IMR-90 (cell line): ENCODE measurements at regions not wholly inside any gene's neighbourhood (a gene's known extent, or its start where the extent isn't known, plus 50 kb on each side); places are given as distances from the start of the nearest gene placed in this dataset.

Source experiments
- ATAC-seq: fragments of 200-7000 bp; cut with Tn5 transposase; 2 replicates; pipeline ENCODE4 v1.9.1; 2020; ENCODE audit warnings: low read depth, mild to moderate bottlenecking, moderate library complexity
- BruUV-seq: library from RNA; stranded (reverse); fragments of 400-500 nt; replicated peaks from 2 replicates; lab custom pipeline; 2021; lab: Mats Ljungman, UMichigan
- CTCF ChIA-PET: fragments of 300-600 bp; formaldehyde crosslinking; extraction: SDS; loops from one replicate; lab custom pipeline; 2021; ENCODE audit warnings: antibody characterized with exemption; lab: Yijun Ruan, JAX
- POLR2A ChIA-PET: fragments of 300-600 bp; sonication (Branson Sonifier 250); formaldehyde crosslinking; loops from one replicate; lab custom pipeline; 2022; ENCODE audit warnings: antibody characterized with exemption; ENCODE audit not compliant: unreplicated experiment; lab: Charles Lee
- DNase-seq: peaks from one replicate; pipeline ENCODE4 v3.0.0; 2013
- H2AFZ ChIP-seq: replicated peaks from 2 replicates; pipeline ENCODE3; 2013; ENCODE audit warnings: low read length, mild to moderate bottlenecking; ENCODE audit not compliant: poor library complexity
- H2AK5ac ChIP-seq: 2 replicates; pipeline ENCODE4 v1.6.1; 2013; ENCODE audit warnings: low read depth, low read length, inconsistent platforms
- H2AK9ac ChIP-seq: replicated peaks from 2 replicates; pipeline ENCODE3; 2013; ENCODE audit warnings: mild to moderate bottlenecking, low read depth, low read length, moderate library complexity; ENCODE audit not compliant: poor library complexity
- H2BK120ac ChIP-seq: 2 replicates; pipeline ENCODE4 v1.6.1; 2013; ENCODE audit warnings: low read depth, low read length, inconsistent platforms
- H2BK15ac ChIP-seq: 3 replicates; pipeline ENCODE4 v1.6.1; 2013; ENCODE audit warnings: low read depth, low read length, inconsistent platforms
- H2BK20ac ChIP-seq: 2 replicates; pipeline ENCODE4 v1.6.1; 2013; ENCODE audit warnings: low read depth, mild to moderate bottlenecking, inconsistent platforms, low read length, moderate library complexity
- H2BK5ac ChIP-seq: 2 replicates; pipeline ENCODE4 v1.6.1; 2013; ENCODE audit warnings: mild to moderate bottlenecking, low read depth, low read length, inconsistent platforms; ENCODE audit not compliant: poor library complexity, severe bottlenecking
- H3K14ac ChIP-seq: replicated peaks from 2 replicates; pipeline ENCODE4 v1.6.1; 2013; ENCODE audit warnings: low read depth, low read length, inconsistent platforms
- H3K18ac ChIP-seq: 2 replicates; pipeline ENCODE4 v1.6.1; 2013; ENCODE audit warnings: low read depth, low read length, control low read depth
- H3K23ac ChIP-seq: 2 replicates; pipeline ENCODE4 v1.6.1; 2013; ENCODE audit warnings: low read depth, low read length, inconsistent platforms
- H3K27ac ChIP-seq: 2 replicates; pipeline ENCODE4 v1.5.1; 2013; ENCODE audit warnings: mild to moderate bottlenecking, control low read depth, low read length; ENCODE audit not compliant: insufficient read depth
- H3K27me3 ChIP-seq: 2 replicates; pipeline ENCODE4 v1.6.1; 2013; ENCODE audit warnings: low read length; ENCODE audit not compliant: control insufficient read depth, insufficient read depth
- H3K36me3 ChIP-seq: 2 replicates; pipeline ENCODE4 v1.6.1; 2013; ENCODE audit warnings: low read length, mixed read lengths; ENCODE audit not compliant: control insufficient read depth, insufficient read depth
- H3K4ac ChIP-seq: 2 replicates; pipeline ENCODE4 v1.6.1; 2013; ENCODE audit warnings: low read depth, low read length, inconsistent platforms
- H3K4me1 ChIP-seq: 2 replicates; pipeline ENCODE4 v1.6.1; 2013; ENCODE audit warnings: low read length, mixed read lengths; ENCODE audit not compliant: control insufficient read depth, insufficient read depth
- H3K4me2 ChIP-seq: 2 replicates; pipeline ENCODE4 v1.6.1; 2013; ENCODE audit warnings: low read depth, mild to moderate bottlenecking, control low read depth, low read length, moderate library complexity
- H3K4me3 ChIP-seq: 2 replicates; pipeline ENCODE4 v1.5.1; 2013; ENCODE audit warnings: low read depth, mild to moderate bottlenecking, control low read depth, low read length, moderate library complexity; ENCODE audit not compliant: insufficient read depth
- H3K56ac ChIP-seq: 2 replicates; pipeline ENCODE4 v1.6.1; 2013; ENCODE audit warnings: low read length, inconsistent platforms; ENCODE audit not compliant: insufficient read depth; ENCODE audit errors: extremely low read depth
- H3K79me1 ChIP-seq, 2 experiments: 2 replicates each; pipeline ENCODE4 v1.6.1; 2013; ENCODE audit warnings: low read length in 2 of 2, inconsistent platforms in 1 of 2, low read depth in 1 of 2
- H3K9ac ChIP-seq: 2 replicates; pipeline ENCODE4 v1.6.1; 2013; ENCODE audit warnings: low read depth, low read length, control low read depth
- H3K9me1 ChIP-seq: 2 replicates; pipeline ENCODE4 v1.6.1; 2013; ENCODE audit warnings: low read length, inconsistent platforms; ENCODE audit not compliant: insufficient read depth
- H3K9me3 ChIP-seq: 2 replicates; pipeline ENCODE4 v1.6.1; 2013; ENCODE audit warnings: low read length; ENCODE audit not compliant: control insufficient read depth, insufficient read depth
- H4K20me1 ChIP-seq: 2 replicates; pipeline ENCODE4 v1.6.1; 2013; ENCODE audit warnings: low read length, inconsistent platforms; ENCODE audit not compliant: insufficient read depth
- H4K5ac ChIP-seq: 2 replicates; pipeline ENCODE4 v1.6.1; 2013; ENCODE audit warnings: mild to moderate bottlenecking, low read depth, low read length, control low read depth
- H4K8ac ChIP-seq, 2 experiments: 2 replicates each; pipeline ENCODE4 v1.6.1; 2013; ENCODE audit warnings: low read depth in 2 of 2, low read length in 2 of 2, control low read depth in 1 of 2, inconsistent platforms in 1 of 2
- H4K91ac ChIP-seq: 2 replicates; pipeline ENCODE4 v1.6.1; 2013; ENCODE audit warnings: low read depth, low read length, inconsistent platforms; ENCODE audit not compliant: insufficient read depth
- BHLHE40 ChIP-seq: fragments of 150-350 bp; IDR thresholded peaks from 2 replicates; pipeline ENCODE4 v1.6.1; 2016; ENCODE audit warnings: mild to moderate bottlenecking, low read depth, low read length
- CEBPB ChIP-seq: IDR thresholded peaks from 2 replicates; pipeline ENCODE4 v1.6.1; 2012; ENCODE audit warnings: low read depth, low read length, improper control_type of control experiment
- CHD1 ChIP-seq: IDR thresholded peaks from 2 replicates; pipeline ENCODE4 v1.6.1; 2012; ENCODE audit warnings: low read depth, low read length, improper control_type of control experiment
- CTCF ChIP-seq: conservative IDR thresholded peaks from 2 replicates; pipeline ENCODE4 v1.5.1; 2012; ENCODE audit warnings: mild to moderate bottlenecking, low read depth, low read length, improper control_type of control experiment
- ELK1 ChIP-seq: fragments of 150-350 bp; IDR thresholded peaks from 2 replicates; pipeline ENCODE4 v1.6.1; 2016; ENCODE audit warnings: low read depth, mild to moderate bottlenecking, low read length, moderate library complexity, borderline replicate concordance
- FOS ChIP-seq: fragments of 150-350 bp; IDR thresholded peaks from 2 replicates; pipeline ENCODE4 v1.6.1; 2016; ENCODE audit warnings: low read depth, low read length
- MAFK ChIP-seq: IDR thresholded peaks from 2 replicates; pipeline ENCODE4 v1.6.1; 2012; ENCODE audit warnings: low read depth, low read length, improper control_type of control experiment
- MAZ ChIP-seq: IDR thresholded peaks from 2 replicates; pipeline ENCODE4 v1.6.1; 2012; ENCODE audit warnings: low read depth, mild to moderate bottlenecking, low read length, improper control_type of control experiment, moderate library complexity, borderline replicate concordance
- MXI1 ChIP-seq: IDR thresholded peaks from 2 replicates; pipeline ENCODE4 v1.6.1; 2012; ENCODE audit warnings: low read depth, mild to moderate bottlenecking, low read length, moderate library complexity, borderline replicate concordance
- NFE2L2 ChIP-seq: fragments of 150-350 bp; IDR thresholded peaks from 2 replicates; pipeline ENCODE4 v1.6.1; 2016; ENCODE audit warnings: low read depth, mild to moderate bottlenecking, low read length
- POLR2A ChIP-seq: IDR thresholded peaks from 2 replicates; pipeline ENCODE4 v1.6.1; 2012; ENCODE audit warnings: mild to moderate bottlenecking, low read depth, low read length
- RAD21 ChIP-seq: IDR thresholded peaks from 2 replicates; pipeline ENCODE4 v1.6.1; 2012; ENCODE audit warnings: low read length, improper control_type of control experiment
- RCOR1 ChIP-seq: IDR thresholded peaks from 2 replicates; pipeline ENCODE4 v1.6.1; 2012; ENCODE audit warnings: mild to moderate bottlenecking, low read length, improper control_type of control experiment; ENCODE audit not compliant: insufficient replicate concordance
- RFX5 ChIP-seq: IDR thresholded peaks from 2 replicates; pipeline ENCODE4 v1.8.0; 2012; ENCODE audit warnings: low read depth, mild to moderate bottlenecking, low read length, moderate library complexity
- SMC3 ChIP-seq: fragments of 150-350 bp; IDR thresholded peaks from 2 replicates; pipeline ENCODE4 v1.6.1; 2016; ENCODE audit warnings: low read depth, mild to moderate bottlenecking, antibody characterized with exemption, low read length, moderate library complexity
- WGBS, 2 experiments: methylation state at CpG; one replicate each; pipeline versions ENCODE4 v1.1.5 to v1.1.7; 2013; ENCODE audit warnings: missing lambda C conversion rate in 2 of 2; ENCODE audit not compliant: insufficient read length in 1 of 2; ENCODE audit errors: extremely low coverage in 2 of 2; 5-methylcytosine and 5-hydroxymethylcytosine counted together
- dilution Hi-C: fragments of 300-500 bp; cut with HindIII; formaldehyde crosslinking; loops from one replicate; pipeline ENCODE4 v1.14.3; 2018; ENCODE audit warnings: low sequenced_read_pairs; ENCODE audit not compliant: unreplicated experiment
- in situ Hi-C: fragments of 300-500 bp; cut with MboI; formaldehyde crosslinking; loops from 3 replicates; pipeline ENCODE4 v1.14.3; 2019; ENCODE audit warnings: low sequenced_read_pairs, inconsistent platforms, mixed read lengths
- intact Hi-C: fragments of 100-400 bp; cut with micrococcal nuclease; formaldehyde crosslinking; loops from 2 replicates; pipeline ENCODE4 v1.10.0; 2022
- TF ChIP-seq, protein P1 (sequence below): fragments of 150-350 bp; IDR thresholded peaks from 2 replicates; pipeline ENCODE4 v1.6.1; 2017; ENCODE audit warnings: mild to moderate bottlenecking, antibody characterized with exemption, low read length, low read depth

GRCh38 chr6:67666177-67666964 lies 968.7 kb upstream of the ADGRB3 start:
- Histone ChIP-seq H4K8ac (no peak overlapping the region), H3K79me1 (no peaks in the 10 kb centered on the region), H4K20me1 (no peaks in the 10 kb centered on the region), H3K23ac (no peak overlapping the region), H2BK20ac (no peak overlapping the region), H3K14ac (no peak overlapping the region), H3K9ac (no peak overlapping the region), H3K9me1 (no peaks in the 10 kb centered on the region), H2AK9ac (no peak overlapping the region), H2BK5ac (no peak overlapping the region), H3K27ac (no peak overlapping the region), H3K27me3 (no peaks in the 10 kb centered on the region), H2AFZ (no peak overlapping the region), H2BK120ac (no peak overlapping the region), H3K36me3 (no peaks in the 10 kb centered on the region), H3K56ac (no peak overlapping the region), H4K5ac (no peak overlapping the region), H3K18ac (no peak overlapping the region), H3K4me2 (no peak overlapping the region), H4K91ac (no peak overlapping the region), H2AK5ac (no peak overlapping the region), H3K4ac (no peak overlapping the region), H3K9me3 (peaks cover 2% of the 10 kb centered on the region; the same call in 1 of the 2 replicates), H2BK15ac (no peak overlapping the region), H3K4me1 (no peaks in the 10 kb centered on the region), H3K4me3 (no peak overlapping the region)
- ATAC-seq = no peak
- no TSS peak for BruUV-seq
- POLR2A ChIA-PET = no interaction called here
- intact Hi-C loops (no loop called here), dilution Hi-C loops (no loop called here), in situ Hi-C loops (no loop called here)
- TF ChIP-seq FOS = no peak
- TF ChIP-seq CEBPB = no peak
- TF ChIP-seq RAD21 = no peak
- TF ChIP-seq MAZ = no peak
- no peak for TF ChIP-seq RFX5
- TF ChIP-seq MAFK = no peak
- TF ChIP-seq ELK1 = no peak
- TF ChIP-seq MXI1 = no peak
- no peak for TF ChIP-seq RCOR1
- no peak for TF ChIP-seq SMC3
- TF ChIP-seq NFE2L2 = no peak
- no peak for TF ChIP-seq CHD1
- TF ChIP-seq POLR2A = no peak
- TF ChIP-seq, protein P1, sequence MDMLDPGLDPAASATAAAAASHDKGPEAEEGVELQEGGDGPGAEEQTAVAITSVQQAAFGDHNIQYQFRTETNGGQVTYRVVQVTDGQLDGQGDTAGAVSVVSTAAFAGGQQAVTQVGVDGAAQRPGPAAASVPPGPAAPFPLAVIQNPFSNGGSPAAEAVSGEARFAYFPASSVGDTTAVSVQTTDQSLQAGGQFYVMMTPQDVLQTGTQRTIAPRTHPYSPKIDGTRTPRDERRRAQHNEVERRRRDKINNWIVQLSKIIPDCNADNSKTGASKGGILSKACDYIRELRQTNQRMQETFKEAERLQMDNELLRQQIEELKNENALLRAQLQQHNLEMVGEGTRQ = no peak
- no peak for TF ChIP-seq BHLHE40
- no peak for TF ChIP-seq CTCF
- DNase-seq = no peak
- CTCF ChIA-PET = no interaction called here
- no CpG with 5 or more reads among the region's 4 CpGs for WGBS, 2 experiments
